HG03460 (cell line): ENCODE measurements at regions not wholly inside any gene's neighbourhood (a gene's known extent, or its start where the extent isn't known, plus 50 kb on each side); places are given as distances from the start of the nearest gene placed in this dataset.
"Not testable (repeated sequence)": the region's sequence is repeated elsewhere in the genome, so short reads cannot be mapped to it uniquely, and the experiment has no call there.

Source experiments
- ATAC-seq: cut with Tn5 transposase; IDR thresholded peaks from one replicate; pipeline ENCODE4 v1.9.1; 2021; ENCODE audit not compliant: unreplicated experiment

DNA sequence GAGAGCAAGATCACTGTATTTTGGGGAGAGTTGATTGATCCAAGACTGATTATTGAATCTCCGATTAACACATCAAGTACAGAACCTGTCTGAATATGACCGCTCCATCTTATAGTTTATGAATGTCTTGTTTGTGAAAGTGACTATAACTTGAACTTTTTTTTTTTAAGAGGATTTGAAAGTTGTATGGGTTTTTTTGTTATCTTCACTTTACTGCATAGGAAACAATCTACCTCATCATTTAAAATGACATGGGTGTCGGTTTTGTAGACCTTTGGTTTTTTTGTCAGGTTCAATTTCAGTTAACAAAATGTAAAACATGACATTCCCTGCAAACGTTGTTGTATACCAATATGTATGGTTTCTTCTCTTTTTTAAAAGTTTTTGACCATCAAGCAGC, 103.0 kb upstream of the NUDT6 start:
- no peak for ATAC-seq

DNA sequence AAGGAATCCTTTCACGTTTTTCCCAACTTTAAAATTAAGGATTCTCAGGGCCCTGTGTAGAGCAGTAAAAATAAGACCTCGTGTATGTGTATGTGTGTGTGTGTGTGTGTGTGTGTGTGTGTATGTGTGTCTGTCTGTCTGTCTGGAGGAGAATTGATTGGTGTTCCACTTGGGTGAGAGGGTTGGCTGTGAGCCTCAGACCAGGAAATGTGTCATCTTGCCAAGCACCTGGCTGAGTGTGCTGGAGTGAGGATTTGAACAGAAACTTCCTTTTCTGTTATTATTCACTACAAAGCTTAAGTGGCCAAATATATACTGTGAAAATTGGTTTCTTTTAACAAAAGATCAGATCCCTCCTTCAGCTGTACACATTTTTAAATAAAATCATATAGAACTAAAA, 103.6 kb upstream of the NUDT6 start:
- not testable (repeated sequence) for ATAC-seq

DNA sequence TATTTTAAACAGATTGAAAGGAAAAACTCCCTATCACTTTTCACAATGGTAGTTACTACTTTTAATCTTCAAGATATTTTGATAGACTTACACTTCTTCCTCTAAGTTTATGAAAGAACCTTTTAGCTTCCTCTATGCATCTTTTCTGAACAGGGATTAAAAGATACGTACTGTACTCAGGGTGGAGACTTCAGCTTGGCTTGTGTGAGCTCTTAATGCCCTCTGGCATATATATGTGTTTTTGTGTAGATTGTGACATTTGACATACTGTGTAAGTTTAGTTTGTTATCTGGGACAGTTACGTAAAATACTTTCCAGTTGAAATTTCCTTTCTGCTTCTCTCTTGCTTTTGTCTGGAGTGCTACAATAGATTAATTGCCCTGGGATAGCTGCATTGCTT, 109.3 kb upstream of the NUDT6 start:
- no peak for ATAC-seq

DNA sequence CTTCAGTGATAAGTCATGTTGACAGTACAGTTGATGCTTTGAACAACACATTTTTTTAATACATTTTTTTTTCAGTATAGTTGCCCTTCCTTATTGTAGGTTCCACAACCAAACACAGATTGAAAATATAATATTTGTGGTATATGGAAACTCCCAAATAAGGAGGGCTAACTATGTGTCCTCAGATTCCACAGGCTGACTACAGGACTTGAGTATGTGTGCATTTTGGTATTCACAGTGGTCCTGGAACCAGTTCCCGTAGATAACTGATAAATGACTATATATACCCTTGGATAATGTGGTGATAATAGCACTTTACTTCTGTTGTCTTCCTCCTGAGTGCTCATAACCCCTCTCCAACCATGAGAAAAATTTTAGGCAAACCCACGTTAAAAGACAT, 111.6 kb upstream of the NUDT6 start:
- no peak for ATAC-seq

DNA sequence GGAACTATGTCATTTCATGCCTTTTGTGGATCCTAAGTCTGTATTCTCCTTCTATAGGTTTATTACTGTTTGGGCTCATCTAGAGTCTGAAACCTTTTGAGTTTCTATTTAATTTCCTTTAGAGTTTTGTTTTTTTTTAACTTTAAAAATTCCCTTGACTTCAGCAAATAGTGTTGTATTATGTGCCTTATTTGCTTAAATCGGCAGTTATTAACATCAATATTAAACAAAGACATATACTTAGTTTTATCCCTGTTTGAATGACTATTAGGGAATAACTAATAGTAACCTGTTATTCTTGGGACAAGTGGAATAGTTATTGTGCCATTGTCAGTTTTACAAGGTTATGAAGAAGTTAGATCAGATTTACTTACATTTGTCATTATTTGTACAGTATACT, 112.8 kb upstream of the NUDT6 start:
- no peak for ATAC-seq

DNA sequence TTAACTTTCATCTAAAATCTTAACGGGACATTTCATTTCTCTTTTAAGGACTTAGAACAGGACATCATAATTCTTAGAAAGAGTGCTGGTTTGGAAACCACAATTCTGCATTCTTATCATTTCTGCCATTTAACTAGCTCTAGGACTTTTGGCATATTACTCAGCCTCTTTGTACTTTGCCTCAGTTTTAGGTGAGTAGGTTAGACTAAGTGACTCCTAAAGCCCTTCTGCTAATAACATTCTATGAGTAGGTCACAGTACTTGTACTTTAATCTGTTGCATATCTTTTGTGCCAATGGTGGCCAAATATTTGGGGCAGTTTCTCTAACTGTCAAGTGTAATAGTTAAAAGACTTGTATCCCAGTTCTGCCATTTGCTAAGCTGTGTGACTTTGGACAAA, 115.4 kb upstream of the NUDT6 start:
- ATAC-seq = no peak

DNA sequence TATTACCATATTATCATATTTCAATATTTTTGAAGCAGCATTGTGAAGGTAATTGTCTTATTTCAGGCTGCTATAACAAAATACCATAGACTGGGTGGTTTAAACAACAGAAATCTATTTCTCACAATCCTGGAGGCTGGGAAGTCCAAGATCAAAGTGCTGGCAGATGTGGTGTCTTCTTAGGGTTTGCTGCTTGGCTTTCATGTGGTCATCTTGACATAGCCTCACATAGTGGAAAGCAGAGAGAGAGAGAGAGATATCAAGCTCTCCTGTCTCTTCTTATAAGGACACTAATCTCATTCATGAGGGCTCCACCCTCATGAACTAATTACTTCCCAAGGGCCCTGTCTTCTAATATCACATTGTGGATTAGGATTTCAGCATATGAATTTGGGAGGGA, 119.7 kb upstream of the NUDT6 start:
- no peak for ATAC-seq

DNA sequence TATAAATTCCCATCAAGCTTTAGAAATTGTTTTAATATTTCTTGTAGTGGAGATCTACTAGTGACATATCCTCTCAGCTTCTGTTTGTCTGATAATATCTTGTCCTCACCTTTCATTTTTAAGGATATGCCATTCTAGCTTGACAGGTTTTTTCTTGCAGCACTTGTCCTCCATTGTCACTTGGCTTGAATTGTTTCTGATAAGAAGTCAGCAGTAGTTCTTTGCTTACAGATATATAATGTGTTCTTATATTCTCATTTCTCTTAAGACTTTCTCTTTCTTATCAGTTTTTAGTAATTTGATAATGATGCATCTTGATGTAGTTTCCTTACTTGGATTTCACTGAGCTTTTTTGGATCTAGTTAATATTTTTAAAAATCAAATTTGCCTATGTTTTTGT, 120.6 kb upstream of the NUDT6 start:
- ATAC-seq = no peak

DNA sequence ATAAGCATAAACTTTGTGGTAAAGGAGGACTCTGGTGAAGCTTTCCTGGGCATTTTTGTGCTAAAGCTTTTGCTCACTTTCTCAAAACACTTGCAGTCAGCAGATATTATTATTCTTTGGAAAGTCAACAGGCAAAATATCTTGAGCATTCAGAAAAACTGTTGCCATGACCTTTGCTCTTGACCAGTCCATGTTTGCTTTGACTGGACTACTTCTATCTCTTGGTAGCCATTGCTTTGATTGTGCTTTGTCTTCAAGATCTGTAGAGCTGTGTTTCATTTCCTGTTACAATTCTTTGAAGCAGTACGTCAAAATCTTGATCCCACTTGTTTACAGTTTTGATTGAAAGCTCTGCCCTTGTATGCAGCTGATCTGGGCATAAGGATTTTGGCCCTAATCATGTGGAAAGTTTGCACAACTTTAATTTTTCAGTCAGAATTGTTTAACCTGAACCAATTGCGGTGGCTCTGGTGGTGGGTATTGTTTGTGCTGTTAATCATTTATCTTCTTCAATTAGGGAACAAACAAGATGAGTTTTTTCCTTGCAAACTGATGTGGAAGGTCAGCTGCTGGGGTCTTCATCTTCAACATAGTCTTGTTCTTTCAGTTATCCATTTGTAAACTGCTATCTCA, 121.5 kb upstream of the NUDT6 start:
- no peak for ATAC-seq

DNA sequence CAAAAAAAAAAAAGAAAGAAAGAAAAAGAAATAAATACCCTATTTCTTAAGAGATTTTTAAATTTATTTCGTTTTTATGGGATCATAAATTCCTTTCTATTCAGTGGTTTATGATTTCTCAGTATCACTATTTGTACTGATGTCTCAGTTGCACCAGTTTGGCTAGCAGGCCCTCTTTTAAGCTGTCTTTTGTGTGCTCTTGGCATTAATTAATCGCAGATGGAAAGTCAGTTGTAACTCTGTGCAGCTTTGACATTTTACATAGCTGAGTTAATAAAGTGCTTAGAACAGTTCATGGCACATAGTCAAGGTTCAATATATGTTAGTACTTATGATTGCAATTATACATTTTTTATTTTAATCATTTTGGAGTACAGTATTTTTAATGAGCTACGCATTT, 123.7 kb upstream of the NUDT6 start:
- no peak for ATAC-seq

DNA sequence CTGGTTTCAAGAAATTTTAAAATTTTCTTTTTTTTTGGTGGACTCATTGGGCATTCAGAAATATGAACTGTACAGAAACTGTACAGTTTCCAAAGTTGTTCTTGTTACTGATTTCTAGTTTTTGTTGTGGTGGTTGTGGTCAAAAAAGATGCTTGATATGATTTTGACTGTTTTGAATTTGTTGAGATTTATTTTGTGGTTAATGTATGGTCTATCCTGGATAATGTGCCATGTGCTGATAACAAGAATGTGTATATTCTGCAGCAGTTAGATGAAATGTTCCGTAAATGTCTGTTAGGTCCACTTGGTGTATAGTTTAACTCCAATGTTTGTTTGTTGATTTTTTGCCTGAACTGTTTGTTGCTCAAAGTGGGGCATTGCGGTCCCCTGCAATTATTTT, 127.6 kb upstream of the NUDT6 start:
- ATAC-seq = no peak

DNA sequence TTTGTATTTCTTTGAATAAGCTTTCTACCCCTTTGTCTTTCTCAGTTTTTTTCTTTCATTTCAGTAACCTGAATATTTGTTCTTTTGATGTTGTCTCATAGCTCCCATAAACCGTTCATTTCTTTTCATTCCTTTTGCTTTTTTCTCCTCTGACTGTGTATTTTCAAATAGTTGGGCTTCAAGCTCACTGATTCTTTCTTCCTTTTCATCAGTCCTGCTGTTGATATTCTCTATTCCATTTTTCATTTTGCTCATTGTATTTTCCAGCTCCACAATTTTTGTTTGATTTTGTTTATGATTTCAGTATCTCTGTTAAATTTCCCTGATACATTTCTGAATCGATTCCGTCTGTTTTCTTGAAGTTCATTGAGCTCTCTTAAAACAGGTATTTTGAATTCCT, 129.6 kb upstream of the NUDT6 start:
- no peak for ATAC-seq

DNA sequence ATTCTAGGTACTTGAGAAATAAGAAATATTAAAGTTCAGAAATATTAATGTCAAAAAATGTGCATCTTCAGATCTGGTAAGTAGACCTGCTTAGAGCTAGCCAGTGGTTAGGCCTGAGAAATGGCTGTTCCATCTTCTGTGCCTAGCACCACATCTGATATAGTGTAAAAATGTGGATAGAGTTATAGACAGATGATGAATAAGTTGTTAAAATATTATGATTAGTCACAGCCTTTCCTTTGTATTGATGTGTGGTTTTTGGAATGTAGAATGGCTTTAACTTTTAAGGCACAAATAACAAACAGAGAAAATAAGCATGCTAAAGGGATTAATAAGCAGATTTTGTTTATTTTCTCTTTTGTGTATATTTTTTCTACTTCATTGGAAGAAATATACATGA, 133.5 kb upstream of the NUDT6 start:
- ATAC-seq = no peak

DNA sequence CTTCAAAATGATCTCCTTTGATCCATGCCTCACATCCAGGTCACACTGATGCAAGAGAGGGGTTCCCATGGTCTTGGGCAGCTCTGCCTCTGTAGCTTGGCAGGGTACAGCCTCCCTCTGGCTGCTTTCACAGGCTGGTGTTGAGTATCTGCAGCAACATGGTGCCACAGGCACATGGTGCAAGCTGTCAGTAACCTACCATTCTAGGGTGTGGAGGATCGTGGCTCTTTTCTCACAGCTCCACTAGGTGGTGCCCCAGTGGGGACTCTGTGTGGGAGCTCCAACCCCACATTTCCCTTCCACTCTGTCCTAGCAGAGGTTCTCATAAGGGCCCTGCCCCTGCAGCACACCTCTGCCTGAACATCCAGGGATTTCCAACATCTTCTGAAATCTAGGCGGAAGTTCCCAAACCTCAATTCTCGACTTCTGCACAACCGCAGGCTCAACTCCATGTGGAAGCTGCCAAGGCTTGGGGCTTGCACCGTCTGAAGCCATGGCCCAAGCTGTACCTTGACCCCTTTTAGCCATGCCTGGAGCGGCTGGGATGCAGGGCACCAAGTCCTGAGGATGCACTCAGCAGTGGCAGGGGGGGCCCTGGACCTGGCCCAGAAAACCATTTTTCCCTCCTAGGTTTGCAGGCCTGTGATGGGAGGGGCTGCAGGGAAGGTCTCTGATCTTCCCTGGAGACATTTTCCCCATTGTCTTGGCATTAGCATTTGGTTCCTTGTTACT, 137.8 kb upstream of the NUDT6 start:
- no peak for ATAC-seq

DNA sequence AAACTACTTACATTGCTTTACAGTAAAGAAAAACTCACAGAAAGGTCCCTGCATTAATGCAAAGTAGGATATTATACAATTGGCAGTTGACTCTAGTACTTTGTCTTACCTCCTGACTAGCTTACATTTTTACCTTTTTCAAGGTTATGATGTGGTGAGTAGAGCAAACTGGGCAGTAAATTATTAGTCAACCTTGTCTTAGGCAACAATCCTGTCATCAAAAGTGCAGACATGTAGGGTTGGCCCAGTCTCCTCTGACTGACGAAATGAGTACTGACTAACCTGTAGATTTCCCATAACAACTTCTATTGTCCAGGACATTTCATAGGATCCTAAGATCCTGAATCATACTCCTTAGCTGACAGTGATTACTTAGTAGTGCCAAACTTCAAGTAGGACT, 142.0 kb upstream of the NUDT6 start:
- ATAC-seq = no peak

DNA sequence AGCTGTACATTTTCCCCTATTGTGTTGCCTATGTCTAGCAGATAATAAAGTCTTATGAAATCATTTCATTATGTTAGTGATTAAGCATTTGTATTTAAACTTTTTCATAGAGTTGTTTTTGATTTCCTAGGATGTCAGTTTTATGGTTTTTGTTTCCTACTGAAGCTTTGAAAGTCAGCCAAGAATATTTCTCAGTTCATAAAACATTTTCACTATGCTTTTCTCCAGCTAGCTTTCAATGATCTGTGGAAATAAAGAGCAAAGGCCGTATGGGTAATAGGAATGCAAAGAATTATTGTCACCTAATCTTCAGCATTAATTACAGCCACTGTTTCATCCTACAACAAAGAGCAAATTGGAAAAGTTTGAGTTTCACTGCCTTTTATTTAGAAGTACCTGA, 145.7 kb upstream of the NUDT6 start:
- ATAC-seq = no peak

DNA sequence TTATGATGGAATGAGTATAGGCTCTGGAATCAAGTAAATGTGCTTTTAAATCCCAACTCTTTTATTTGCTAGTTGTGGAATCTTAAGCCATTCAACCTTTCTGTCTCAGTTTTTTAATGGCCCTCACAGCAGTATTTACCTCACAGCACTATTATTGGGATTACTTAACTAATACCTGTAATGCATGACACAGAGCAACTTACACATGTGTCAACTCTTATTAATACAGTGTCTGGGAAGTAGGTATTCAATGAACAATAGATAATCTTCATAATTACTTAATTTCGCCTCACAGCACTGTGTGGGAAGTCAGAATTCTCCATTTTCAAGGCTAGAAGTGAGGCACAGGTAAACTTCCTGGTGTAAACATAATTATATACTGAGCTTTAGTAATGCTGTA, 149.7 kb upstream of the NUDT6 start:
- no peak for ATAC-seq

DNA sequence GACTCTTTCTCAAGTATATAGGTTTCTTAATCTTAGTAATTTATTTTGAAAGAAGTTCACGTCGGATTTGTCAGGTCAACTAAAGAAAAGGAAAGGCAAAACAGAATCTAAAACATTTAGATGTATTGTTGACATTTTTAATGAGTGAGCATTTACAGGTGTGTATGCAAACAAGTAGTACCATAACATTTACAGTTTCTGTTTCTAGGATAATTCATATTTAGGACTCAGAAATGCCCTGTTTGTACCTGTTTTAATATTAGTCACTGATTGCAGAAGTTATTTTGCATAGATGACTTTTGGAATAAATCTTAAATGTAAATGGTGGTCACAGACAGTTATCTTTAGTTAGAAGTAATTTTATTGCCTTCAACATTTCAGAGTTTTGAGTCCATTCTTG, 151.3 kb upstream of the NUDT6 start:
- ATAC-seq = no peak

DNA sequence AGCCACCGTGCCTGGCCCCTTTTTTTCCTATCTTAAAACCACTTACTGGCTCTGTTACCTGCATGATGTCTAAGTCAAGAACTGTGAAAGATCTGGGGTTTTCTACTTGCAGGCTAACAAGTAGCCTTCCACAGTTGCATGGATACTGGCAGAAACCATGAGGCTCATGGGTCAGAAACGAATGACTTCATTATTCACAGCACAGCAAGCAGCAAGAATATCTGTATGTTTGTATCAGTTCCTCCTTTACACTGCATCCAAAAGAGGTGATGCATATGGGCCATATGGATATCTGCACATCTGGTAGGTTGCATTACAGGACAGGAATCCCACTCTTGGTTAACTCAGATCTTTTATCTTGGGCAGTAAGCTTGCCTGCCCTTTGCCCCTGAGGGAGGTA, 154.9 kb upstream of the NUDT6 start:
- no peak for ATAC-seq

DNA sequence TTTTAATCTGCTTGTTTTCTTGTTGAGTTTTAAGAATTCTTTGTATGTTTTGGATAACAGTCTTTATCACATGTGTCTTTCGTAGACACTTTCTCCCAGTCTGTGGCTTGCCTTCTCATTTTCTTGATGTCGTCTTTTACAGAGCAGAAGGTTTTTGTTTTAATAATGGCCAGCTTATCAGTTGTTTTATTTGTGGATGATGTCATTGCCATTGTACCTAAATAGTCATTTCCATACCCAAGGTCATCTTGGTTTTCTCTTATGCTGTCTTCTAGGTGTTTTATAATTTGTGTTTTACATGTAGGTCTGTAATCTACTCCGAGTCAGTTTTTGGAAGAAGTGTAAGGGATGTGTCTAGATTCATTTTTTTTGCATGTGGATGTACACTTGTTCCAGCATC, 159.6 kb upstream of the NUDT6 start:
- ATAC-seq = no peak

DNA sequence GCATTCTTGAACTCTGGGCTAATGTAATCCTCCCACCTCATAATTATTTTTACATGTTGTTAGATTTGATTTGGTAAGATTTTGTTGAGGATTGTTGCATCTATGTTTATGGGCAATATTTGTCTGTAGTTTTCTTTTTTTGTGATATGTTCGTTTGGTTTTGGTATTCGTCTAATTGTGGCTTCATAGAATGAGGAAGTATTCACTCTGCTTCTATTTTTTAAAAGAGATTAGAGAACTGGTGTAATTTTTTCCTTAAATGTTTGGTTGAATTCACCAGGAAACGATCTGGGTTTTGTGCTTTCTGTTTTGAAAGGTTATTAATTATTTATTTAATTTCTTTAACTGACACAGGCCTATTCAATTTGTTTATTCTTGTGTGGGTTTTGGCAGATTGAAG, 161.2 kb upstream of the NUDT6 start:
- no peak for ATAC-seq

DNA sequence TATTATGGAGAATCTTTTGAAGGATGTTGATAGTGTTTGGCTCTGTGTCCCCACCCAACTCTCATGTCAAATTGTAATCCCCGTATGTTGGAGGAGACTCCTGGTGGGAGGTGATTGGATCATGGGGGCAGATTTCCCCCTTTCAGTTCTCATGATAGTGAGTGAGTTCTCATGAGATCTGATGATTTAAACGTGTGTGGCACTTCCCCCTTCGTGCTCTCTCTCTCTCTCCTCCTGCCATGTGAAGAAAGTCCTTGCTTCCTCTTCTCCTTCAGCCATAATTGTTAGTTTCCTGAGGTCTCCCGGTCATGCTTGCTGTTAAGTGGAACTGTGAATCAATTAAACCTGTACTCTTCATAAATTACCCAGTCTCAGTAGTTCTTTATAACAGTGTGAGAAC, 166.1 kb upstream of the NUDT6 start:
- no peak for ATAC-seq

DNA sequence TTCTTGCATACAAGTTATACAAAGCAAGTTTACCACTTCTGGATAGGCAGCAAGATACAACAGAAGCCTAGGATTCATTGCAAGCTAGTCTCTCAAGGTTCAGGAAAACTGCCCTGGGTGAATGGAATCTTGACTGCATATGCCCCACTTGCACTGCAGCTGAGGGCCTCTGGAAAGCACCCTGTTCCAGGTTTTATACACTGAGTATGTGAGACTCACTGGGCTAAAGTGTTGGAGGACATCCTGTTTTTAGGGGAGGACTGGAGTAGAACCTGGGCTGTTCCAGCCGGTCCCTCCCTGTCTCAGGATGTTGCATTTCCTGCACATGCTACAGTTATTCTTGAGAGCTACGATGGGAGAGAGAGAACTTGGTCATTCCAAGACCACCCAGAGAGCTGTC, 168.5 kb upstream of the NUDT6 start:
- no peak for ATAC-seq
